ENCODE measurements at regions not wholly inside any gene's neighbourhood (a gene's known extent, or its start where the extent isn't known, plus 50 kb on each side); places are given as distances from the start of the nearest gene placed in this dataset.

DNA sequence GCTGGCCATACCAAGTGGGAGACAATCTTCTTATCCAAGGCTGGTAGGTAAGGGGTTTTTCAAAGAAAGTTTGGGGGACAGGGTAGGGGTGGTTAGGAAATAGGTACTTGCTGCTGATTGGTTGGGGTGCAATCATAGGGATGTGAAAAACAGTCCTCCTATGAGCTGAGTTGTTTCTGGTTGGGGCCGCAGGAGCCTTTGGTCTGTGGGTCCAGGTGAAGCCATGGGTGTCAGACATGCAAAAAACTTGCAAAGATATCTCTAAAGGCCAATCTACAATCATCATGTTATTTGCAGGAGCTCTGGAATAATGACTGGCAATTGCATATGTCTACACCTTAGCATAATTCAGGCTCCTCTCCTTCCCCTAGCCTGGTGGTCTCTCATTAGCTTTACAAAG, 982.3 kb downstream of the DIPK2A start:
- no CpG with 5 or more reads among the region's 1 CpG for WGBS (ENCODE audit: extremely low coverage, insufficient read length, low lambda C conversion rate)

More for the DNA sequence above, 982.3 kb downstream of the DIPK2A start:
- Mint-ChIP-seq H3K9me3 (peaks cover 0 to 11% of the 10 kb centered on the region in 2 experiments; a peak in 3 of 5 replicates), H3K4me1 (peaks cover 4 to 5% of the 10 kb centered on the region in 2 experiments), H3K27ac (no peak overlapping the region; a peak in 1 of 7 replicates), H3K36me3 (ENCODE audit: insufficient read depth in 1 of 3, low read depth in 3 of 3) (peaks cover 0 to 7% (median 2%) of the 10 kb centered on the region in 3 experiments; a peak in 2 of 7 replicates), H3K4me3 (no peak overlapping the region), H3K27me3 (ENCODE audit: low read depth) (no peaks in the 10 kb centered on the region)
- no peak overlapping the region for H4K8ac ChIP-seq (replicated peaks; ENCODE audit: insufficient read length, low read depth, low read length)
- no peak overlapping the region for H3K9ac ChIP-seq (ENCODE audit: extremely low read depth, insufficient read length, low read length)
- no peaks in the 10 kb centered on the region for H4K20me1 ChIP-seq (ENCODE audit: control insufficient read depth, insufficient read depth, insufficient read length)
- H3K79me1 ChIP-seq (ENCODE audit: insufficient read depth, low read depth, low read length, poor library complexity, severe bottlenecking) = no peaks in the 10 kb centered on the region
- no peak overlapping the region for H2AFZ ChIP-seq (ENCODE audit: low read length)
- no peaks in the 10 kb centered on the region for H3K79me2 ChIP-seq (ENCODE audit: insufficient read depth, low read length)
- no peak overlapping the region for H2BK15ac ChIP-seq (ENCODE audit: low read depth, low read length)
- H2BK5ac ChIP-seq (ENCODE audit: insufficient read length, low read length) = no peak overlapping the region
- no peaks in the 10 kb centered on the region for H3K4me1 ChIP-seq (ENCODE audit: insufficient read depth, low read length)
- H2BK20ac ChIP-seq (ENCODE audit: low read depth, low read length, poor library complexity, severe bottlenecking) = no peak overlapping the region
- H3K27ac ChIP-seq (ENCODE audit: insufficient read length, low read depth, low read length) = no peak overlapping the region
- DNase-seq = no peak
- no peak overlapping the region for H3T11ph ChIP-seq (ENCODE audit: low read length)
- H4K5ac ChIP-seq (ENCODE audit: insufficient read length, low read depth, low read length) = no peak overlapping the region
- no peaks in the 10 kb centered on the region for H3K23me2 ChIP-seq (ENCODE audit: insufficient read length, low read depth, low read length, poor library complexity, severe bottlenecking)
- H2AK5ac ChIP-seq (ENCODE audit: insufficient read length, low read length) = no peak overlapping the region
- H2BK120ac ChIP-seq (ENCODE audit: low read depth, low read length, poor library complexity, severe bottlenecking) = no peak overlapping the region
- H3K4me2 ChIP-seq (ENCODE audit: insufficient read depth, insufficient read length, low read length) = no peak overlapping the region
- TF ChIP-seq, protein P1, sequence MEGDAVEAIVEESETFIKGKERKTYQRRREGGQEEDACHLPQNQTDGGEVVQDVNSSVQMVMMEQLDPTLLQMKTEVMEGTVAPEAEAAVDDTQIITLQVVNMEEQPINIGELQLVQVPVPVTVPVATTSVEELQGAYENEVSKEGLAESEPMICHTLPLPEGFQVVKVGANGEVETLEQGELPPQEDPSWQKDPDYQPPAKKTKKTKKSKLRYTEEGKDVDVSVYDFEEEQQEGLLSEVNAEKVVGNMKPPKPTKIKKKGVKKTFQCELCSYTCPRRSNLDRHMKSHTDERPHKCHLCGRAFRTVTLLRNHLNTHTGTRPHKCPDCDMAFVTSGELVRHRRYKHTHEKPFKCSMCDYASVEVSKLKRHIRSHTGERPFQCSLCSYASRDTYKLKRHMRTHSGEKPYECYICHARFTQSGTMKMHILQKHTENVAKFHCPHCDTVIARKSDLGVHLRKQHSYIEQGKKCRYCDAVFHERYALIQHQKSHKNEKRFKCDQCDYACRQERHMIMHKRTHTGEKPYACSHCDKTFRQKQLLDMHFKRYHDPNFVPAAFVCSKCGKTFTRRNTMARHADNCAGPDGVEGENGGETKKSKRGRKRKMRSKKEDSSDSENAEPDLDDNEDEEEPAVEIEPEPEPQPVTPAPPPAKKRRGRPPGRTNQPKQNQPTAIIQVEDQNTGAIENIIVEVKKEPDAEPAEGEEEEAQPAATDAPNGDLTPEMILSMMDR (conservative IDR thresholded peaks at IDR 0.05) = no peak
- H3K4ac ChIP-seq (ENCODE audit: low read depth, low read length) = no peak overlapping the region
- H3K23ac ChIP-seq (ENCODE audit: insufficient read length, low read depth, low read length) = no peak overlapping the region
- no peak overlapping the region for H3K56ac ChIP-seq (ENCODE audit: insufficient read length, low read depth, low read length)
- no peak overlapping the region for H3K14ac ChIP-seq (ENCODE audit: insufficient read depth, low read length)
- no peaks in the 10 kb centered on the region for H3K27me3 ChIP-seq (ENCODE audit: insufficient read depth, low read length)
- no peak overlapping the region for H4K91ac ChIP-seq (ENCODE audit: insufficient read length, low read depth, low read length)
- H3K18ac ChIP-seq (ENCODE audit: insufficient read length, low read depth, low read length) = no peak overlapping the region
- H3K9me3 ChIP-seq (ENCODE audit: control insufficient read depth, low read depth, low read length) = no peaks in the 10 kb centered on the region
- no peak overlapping the region for H2BK12ac ChIP-seq (ENCODE audit: insufficient read length, low read depth, low read length)

Measured in H9 (cell line).